B cell (primary cell): ENCODE measurements at regions not wholly inside any gene's neighbourhood (a gene's known extent, or its start where the extent isn't known, plus 50 kb on each side); places are given as distances from the start of the nearest gene placed in this dataset.

ENCODE experiments used
- EZH2 ChIP-seq: IDR thresholded peaks from 2 replicates; pipeline ENCODE4 v1.6.1; 2012; ENCODE audit warnings: borderline replicate concordance, low read depth, mild to moderate bottlenecking, moderate library complexity, low read length; ENCODE audit not compliant: insufficient read depth, poor library complexity, severe bottlenecking
- TF ChIP-seq, protein P1 (sequence below): fragments of 200-600 bp; IDR thresholded peaks from one replicate; pipeline ENCODE4 v1.8.0; 2022; ENCODE audit warnings: antibody characterized with exemption, mild to moderate bottlenecking

DNA sequence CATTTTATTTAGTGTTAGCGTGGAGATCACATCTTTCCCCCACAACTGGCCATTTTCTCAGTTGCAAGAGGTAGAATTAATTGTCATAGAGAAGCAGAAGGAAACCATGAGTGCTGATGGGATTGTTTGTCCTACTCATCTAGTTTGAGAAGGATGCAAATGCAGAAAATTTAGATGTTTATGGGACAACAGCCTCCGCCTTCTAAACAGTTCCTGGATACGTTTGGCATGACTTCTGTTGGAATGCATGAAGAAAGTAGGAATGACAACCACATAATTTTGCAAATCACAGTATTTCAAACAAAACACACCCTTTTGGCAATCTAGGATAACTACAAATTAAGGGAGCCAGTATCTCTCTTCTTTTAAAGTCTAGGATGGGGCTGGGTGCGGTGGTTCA lies 240.1 kb upstream of the SUCLG2 start:
- TF ChIP-seq, protein P1, sequence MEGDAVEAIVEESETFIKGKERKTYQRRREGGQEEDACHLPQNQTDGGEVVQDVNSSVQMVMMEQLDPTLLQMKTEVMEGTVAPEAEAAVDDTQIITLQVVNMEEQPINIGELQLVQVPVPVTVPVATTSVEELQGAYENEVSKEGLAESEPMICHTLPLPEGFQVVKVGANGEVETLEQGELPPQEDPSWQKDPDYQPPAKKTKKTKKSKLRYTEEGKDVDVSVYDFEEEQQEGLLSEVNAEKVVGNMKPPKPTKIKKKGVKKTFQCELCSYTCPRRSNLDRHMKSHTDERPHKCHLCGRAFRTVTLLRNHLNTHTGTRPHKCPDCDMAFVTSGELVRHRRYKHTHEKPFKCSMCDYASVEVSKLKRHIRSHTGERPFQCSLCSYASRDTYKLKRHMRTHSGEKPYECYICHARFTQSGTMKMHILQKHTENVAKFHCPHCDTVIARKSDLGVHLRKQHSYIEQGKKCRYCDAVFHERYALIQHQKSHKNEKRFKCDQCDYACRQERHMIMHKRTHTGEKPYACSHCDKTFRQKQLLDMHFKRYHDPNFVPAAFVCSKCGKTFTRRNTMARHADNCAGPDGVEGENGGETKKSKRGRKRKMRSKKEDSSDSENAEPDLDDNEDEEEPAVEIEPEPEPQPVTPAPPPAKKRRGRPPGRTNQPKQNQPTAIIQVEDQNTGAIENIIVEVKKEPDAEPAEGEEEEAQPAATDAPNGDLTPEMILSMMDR: no peak
- no peak for TF ChIP-seq EZH2
